IMR-90 (cell line): ENCODE measurements at regions not wholly inside any gene's neighbourhood (a gene's known extent, or its start where the extent isn't known, plus 50 kb on each side); places are given as distances from the start of the nearest gene placed in this dataset.

Source experiments
- ATAC-seq: fragments of 200-7000 bp; cut with Tn5 transposase; 2 replicates; pipeline ENCODE4 v1.9.1; 2020; ENCODE audit warnings: low read depth, mild to moderate bottlenecking, moderate library complexity
- BruUV-seq: library from RNA; stranded (reverse); fragments of 400-500 nt; replicated peaks from 2 replicates; lab custom pipeline; 2021; lab: Mats Ljungman, UMichigan
- CTCF ChIA-PET: fragments of 300-600 bp; formaldehyde crosslinking; extraction: SDS; loops from one replicate; lab custom pipeline; 2021; ENCODE audit warnings: antibody characterized with exemption; lab: Yijun Ruan, JAX
- POLR2A ChIA-PET: fragments of 300-600 bp; sonication (Branson Sonifier 250); formaldehyde crosslinking; loops from one replicate; lab custom pipeline; 2022; ENCODE audit warnings: antibody characterized with exemption; ENCODE audit not compliant: unreplicated experiment; lab: Charles Lee
- DNase-seq: peaks from one replicate; pipeline ENCODE4 v3.0.0; 2013
- H2AFZ ChIP-seq: replicated peaks from 2 replicates; pipeline ENCODE3; 2013; ENCODE audit warnings: low read length, mild to moderate bottlenecking; ENCODE audit not compliant: poor library complexity
- H2AK5ac ChIP-seq: 2 replicates; pipeline ENCODE4 v1.6.1; 2013; ENCODE audit warnings: low read depth, low read length, inconsistent platforms
- H2AK9ac ChIP-seq: replicated peaks from 2 replicates; pipeline ENCODE3; 2013; ENCODE audit warnings: mild to moderate bottlenecking, low read depth, low read length, moderate library complexity; ENCODE audit not compliant: poor library complexity
- H2BK120ac ChIP-seq: 2 replicates; pipeline ENCODE4 v1.6.1; 2013; ENCODE audit warnings: low read depth, low read length, inconsistent platforms
- H2BK15ac ChIP-seq: 3 replicates; pipeline ENCODE4 v1.6.1; 2013; ENCODE audit warnings: low read depth, low read length, inconsistent platforms
- H2BK20ac ChIP-seq: 2 replicates; pipeline ENCODE4 v1.6.1; 2013; ENCODE audit warnings: low read depth, mild to moderate bottlenecking, inconsistent platforms, low read length, moderate library complexity
- H2BK5ac ChIP-seq: 2 replicates; pipeline ENCODE4 v1.6.1; 2013; ENCODE audit warnings: mild to moderate bottlenecking, low read depth, low read length, inconsistent platforms; ENCODE audit not compliant: poor library complexity, severe bottlenecking
- H3K14ac ChIP-seq: replicated peaks from 2 replicates; pipeline ENCODE4 v1.6.1; 2013; ENCODE audit warnings: low read depth, low read length, inconsistent platforms
- H3K18ac ChIP-seq: 2 replicates; pipeline ENCODE4 v1.6.1; 2013; ENCODE audit warnings: low read depth, low read length, control low read depth
- H3K23ac ChIP-seq: 2 replicates; pipeline ENCODE4 v1.6.1; 2013; ENCODE audit warnings: low read depth, low read length, inconsistent platforms
- H3K27ac ChIP-seq: 2 replicates; pipeline ENCODE4 v1.5.1; 2013; ENCODE audit warnings: mild to moderate bottlenecking, control low read depth, low read length; ENCODE audit not compliant: insufficient read depth
- H3K27me3 ChIP-seq: 2 replicates; pipeline ENCODE4 v1.6.1; 2013; ENCODE audit warnings: low read length; ENCODE audit not compliant: control insufficient read depth, insufficient read depth
- H3K36me3 ChIP-seq: 2 replicates; pipeline ENCODE4 v1.6.1; 2013; ENCODE audit warnings: low read length, mixed read lengths; ENCODE audit not compliant: control insufficient read depth, insufficient read depth
- H3K4ac ChIP-seq: 2 replicates; pipeline ENCODE4 v1.6.1; 2013; ENCODE audit warnings: low read depth, low read length, inconsistent platforms
- H3K4me1 ChIP-seq: 2 replicates; pipeline ENCODE4 v1.6.1; 2013; ENCODE audit warnings: low read length, mixed read lengths; ENCODE audit not compliant: control insufficient read depth, insufficient read depth
- H3K4me2 ChIP-seq: 2 replicates; pipeline ENCODE4 v1.6.1; 2013; ENCODE audit warnings: low read depth, mild to moderate bottlenecking, control low read depth, low read length, moderate library complexity
- H3K4me3 ChIP-seq: 2 replicates; pipeline ENCODE4 v1.5.1; 2013; ENCODE audit warnings: low read depth, mild to moderate bottlenecking, control low read depth, low read length, moderate library complexity; ENCODE audit not compliant: insufficient read depth
- H3K56ac ChIP-seq: 2 replicates; pipeline ENCODE4 v1.6.1; 2013; ENCODE audit warnings: low read length, inconsistent platforms; ENCODE audit not compliant: insufficient read depth; ENCODE audit errors: extremely low read depth
- H3K79me1 ChIP-seq, 2 experiments: 2 replicates each; pipeline ENCODE4 v1.6.1; 2013; ENCODE audit warnings: low read length in 2 of 2, inconsistent platforms in 1 of 2, low read depth in 1 of 2
- H3K9ac ChIP-seq: 2 replicates; pipeline ENCODE4 v1.6.1; 2013; ENCODE audit warnings: low read depth, low read length, control low read depth
- H3K9me1 ChIP-seq: 2 replicates; pipeline ENCODE4 v1.6.1; 2013; ENCODE audit warnings: low read length, inconsistent platforms; ENCODE audit not compliant: insufficient read depth
- H3K9me3 ChIP-seq: 2 replicates; pipeline ENCODE4 v1.6.1; 2013; ENCODE audit warnings: low read length; ENCODE audit not compliant: control insufficient read depth, insufficient read depth
- H4K20me1 ChIP-seq: 2 replicates; pipeline ENCODE4 v1.6.1; 2013; ENCODE audit warnings: low read length, inconsistent platforms; ENCODE audit not compliant: insufficient read depth
- H4K5ac ChIP-seq: 2 replicates; pipeline ENCODE4 v1.6.1; 2013; ENCODE audit warnings: mild to moderate bottlenecking, low read depth, low read length, control low read depth
- H4K8ac ChIP-seq, 2 experiments: 2 replicates each; pipeline ENCODE4 v1.6.1; 2013; ENCODE audit warnings: low read depth in 2 of 2, low read length in 2 of 2, control low read depth in 1 of 2, inconsistent platforms in 1 of 2
- H4K91ac ChIP-seq: 2 replicates; pipeline ENCODE4 v1.6.1; 2013; ENCODE audit warnings: low read depth, low read length, inconsistent platforms; ENCODE audit not compliant: insufficient read depth
- CEBPB ChIP-seq: IDR thresholded peaks from 2 replicates; pipeline ENCODE4 v1.6.1; 2012; ENCODE audit warnings: low read depth, low read length, improper control_type of control experiment
- RFX5 ChIP-seq: IDR thresholded peaks from 2 replicates; pipeline ENCODE4 v1.8.0; 2012; ENCODE audit warnings: low read depth, mild to moderate bottlenecking, low read length, moderate library complexity
- SMC3 ChIP-seq: fragments of 150-350 bp; IDR thresholded peaks from 2 replicates; pipeline ENCODE4 v1.6.1; 2016; ENCODE audit warnings: low read depth, mild to moderate bottlenecking, antibody characterized with exemption, low read length, moderate library complexity
- WGBS, 2 experiments: methylation state at CpG; one replicate each; pipeline versions ENCODE4 v1.1.5 to v1.1.7; 2013; ENCODE audit warnings: missing lambda C conversion rate in 2 of 2; ENCODE audit not compliant: insufficient read length in 1 of 2; ENCODE audit errors: extremely low coverage in 2 of 2; 5-methylcytosine and 5-hydroxymethylcytosine counted together
- dilution Hi-C: fragments of 300-500 bp; cut with HindIII; formaldehyde crosslinking; loops from one replicate; pipeline ENCODE4 v1.14.3; 2018; ENCODE audit warnings: low sequenced_read_pairs; ENCODE audit not compliant: unreplicated experiment
- in situ Hi-C: fragments of 300-500 bp; cut with MboI; formaldehyde crosslinking; loops from 3 replicates; pipeline ENCODE4 v1.14.3; 2019; ENCODE audit warnings: low sequenced_read_pairs, inconsistent platforms, mixed read lengths
- intact Hi-C: fragments of 100-400 bp; cut with micrococcal nuclease; formaldehyde crosslinking; loops from 2 replicates; pipeline ENCODE4 v1.10.0; 2022
- TF ChIP-seq, protein P1 (sequence below): conservative IDR thresholded peaks from 2 replicates; pipeline ENCODE4 v1.5.1; 2012; ENCODE audit warnings: mild to moderate bottlenecking, low read depth, low read length, improper control_type of control experiment

DNA sequence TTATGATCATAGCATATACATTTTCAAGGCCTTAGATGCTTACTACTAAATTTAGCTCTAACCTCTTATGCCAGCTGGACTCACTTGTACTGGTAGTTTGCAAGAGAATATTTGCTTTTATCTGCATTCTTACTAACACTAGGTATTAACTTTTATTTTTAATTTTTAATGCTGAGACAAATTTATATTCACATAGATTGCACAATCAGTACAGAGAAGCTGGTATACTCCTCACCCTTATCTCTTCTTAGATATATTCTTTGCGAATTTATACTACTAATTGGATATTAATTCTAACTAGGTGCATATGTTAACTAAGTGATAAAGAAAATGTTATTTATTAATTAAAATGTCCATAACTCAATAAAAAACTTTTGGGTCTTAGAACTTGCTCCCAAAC is 561.8 kb upstream of the PRMT6 start:
- Histone ChIP-seq H2BK15ac (no peak overlapping the region), H2AK5ac (no peak overlapping the region), H3K4me3 (no peak overlapping the region), H3K79me1 (no peaks in the 10 kb centered on the region), H3K27ac (no peak overlapping the region), H3K36me3 (no peaks in the 10 kb centered on the region), H3K18ac (no peak overlapping the region), H3K56ac (no peak overlapping the region), H4K91ac (no peak overlapping the region), H3K9ac (no peak overlapping the region), H2BK120ac (no peak overlapping the region), H4K5ac (no peak overlapping the region), H2BK5ac (no peak overlapping the region), H3K4ac (no peak overlapping the region), H3K23ac (no peak overlapping the region), H3K4me2 (no peak overlapping the region), H3K9me1 (no peaks in the 10 kb centered on the region), H3K4me1 (no peaks in the 10 kb centered on the region), H2AFZ (no peak overlapping the region), H3K14ac (no peak overlapping the region), H2AK9ac (no peak overlapping the region), H4K20me1 (no peaks in the 10 kb centered on the region), H2BK20ac (no peak overlapping the region), H3K27me3 (no peaks in the 10 kb centered on the region), H3K9me3 (no peaks in the 10 kb centered on the region), H4K8ac (no peak overlapping the region)
- DNase-seq (no peak), ATAC-seq (no peak)
- ChIA-PET POLR2A (no interaction called here), CTCF (interaction anchor here (0.6 kb wide), 1 partner anchor 10 kb away, joined by 6 read pairs; no protein-coding TSS in a partner anchor)
- TF ChIP-seq CEBPB (peak; percentile 52), SMC3 (no peak), RFX5 (no peak)
- TF ChIP-seq, protein P1, sequence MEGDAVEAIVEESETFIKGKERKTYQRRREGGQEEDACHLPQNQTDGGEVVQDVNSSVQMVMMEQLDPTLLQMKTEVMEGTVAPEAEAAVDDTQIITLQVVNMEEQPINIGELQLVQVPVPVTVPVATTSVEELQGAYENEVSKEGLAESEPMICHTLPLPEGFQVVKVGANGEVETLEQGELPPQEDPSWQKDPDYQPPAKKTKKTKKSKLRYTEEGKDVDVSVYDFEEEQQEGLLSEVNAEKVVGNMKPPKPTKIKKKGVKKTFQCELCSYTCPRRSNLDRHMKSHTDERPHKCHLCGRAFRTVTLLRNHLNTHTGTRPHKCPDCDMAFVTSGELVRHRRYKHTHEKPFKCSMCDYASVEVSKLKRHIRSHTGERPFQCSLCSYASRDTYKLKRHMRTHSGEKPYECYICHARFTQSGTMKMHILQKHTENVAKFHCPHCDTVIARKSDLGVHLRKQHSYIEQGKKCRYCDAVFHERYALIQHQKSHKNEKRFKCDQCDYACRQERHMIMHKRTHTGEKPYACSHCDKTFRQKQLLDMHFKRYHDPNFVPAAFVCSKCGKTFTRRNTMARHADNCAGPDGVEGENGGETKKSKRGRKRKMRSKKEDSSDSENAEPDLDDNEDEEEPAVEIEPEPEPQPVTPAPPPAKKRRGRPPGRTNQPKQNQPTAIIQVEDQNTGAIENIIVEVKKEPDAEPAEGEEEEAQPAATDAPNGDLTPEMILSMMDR, result no peak
- dilution Hi-C loops (no loop called here), intact Hi-C loops (no loop called here), in situ Hi-C loops (no loop called here)
- BruUV-seq, result no TSS peak
- WGBS, 2 experiments, result no CpG with 5 or more reads among the region's 1 CpG
